Aorta (tissue), 5 donors: ENCODE measurements at regions not wholly inside any gene's neighbourhood (a gene's known extent, or its start where the extent isn't known, plus 50 kb on each side); places are given as distances from the start of the nearest gene placed in this dataset.

Source experiments
- ATAC-seq: fragments of 200-7000 bp; cut with Tn5 transposase; one replicate; pipeline ENCODE4 v1.9.1; 2022; ENCODE audit warnings: moderate library complexity; ENCODE audit not compliant: low FRiP score
- DNase-seq, 2 donors: peaks; one replicate each; pipeline ENCODE4 v3.0.0-alpha.2; 2020
- H3K27ac ChIP-seq, 2 donors: one replicate each; pipeline ENCODE4 v1.5.1; 2013; ENCODE audit warnings: low read length in 2 of 2, mild to moderate bottlenecking in 2 of 2, moderate library complexity in 2 of 2, control low read depth in 1 of 2, inconsistent platforms in 1 of 2, low read depth in 1 of 2
- H3K27me3 ChIP-seq, 2 donors: one replicate each; pipeline ENCODE4 v1.6.1; 2013; ENCODE audit warnings: control low read depth in 1 of 2, low read length in 1 of 2, mild to moderate bottlenecking in 1 of 2, moderate library complexity in 1 of 2; ENCODE audit not compliant: insufficient read depth in 2 of 2, control insufficient read depth in 1 of 2
- H3K36me3 ChIP-seq, 2 donors: one replicate each; pipeline ENCODE4 v1.6.1; 2013; ENCODE audit warnings: control low read depth in 1 of 2, low read length in 1 of 2, mild to moderate bottlenecking in 1 of 2; ENCODE audit not compliant: insufficient read depth in 2 of 2, control insufficient read depth in 1 of 2
- H3K4me1 ChIP-seq, 2 donors: one replicate each; pipeline ENCODE4 v1.6.1; 2013; ENCODE audit warnings: low read length in 2 of 2, control low read depth in 1 of 2, mild to moderate bottlenecking in 1 of 2, moderate library complexity in 1 of 2; ENCODE audit not compliant: insufficient read depth in 2 of 2, control insufficient read depth in 1 of 2
- H3K4me3 ChIP-seq, 2 donors: one replicate each; pipeline ENCODE4 v1.5.1; 2013; ENCODE audit warnings: low read length in 2 of 2, control low read depth in 1 of 2, mild to moderate bottlenecking in 1 of 2
- H3K9me3 ChIP-seq: one replicate; pipeline ENCODE4 v1.6.1; 2013; ENCODE audit warnings: mild to moderate bottlenecking, low read length; ENCODE audit not compliant: control insufficient read depth
- WGBS, 2 donors: extraction: QIAGEN DNeasy Blood & Tissue Kit; methylation state at CpG; one replicate each; pipeline ENCODE4 v1.1.7; 2013; 5-methylcytosine and 5-hydroxymethylcytosine counted together
- intact Hi-C, 2 donors: fragments of 100-400 bp; cut with DNase I; formaldehyde crosslinking; loops; one replicate each; pipeline versions ENCODE4 v1.14.2 to v1.15.0; 2022
- donor health status: healthy with polysubstance abuse.
- donor health status: Bipolar disorder and iron deficiency.
- donor health status: DM: no; HTN: no; CAD: no.
- donor health status: DM: no; HTN: no; CAD: no.
- donor health status: DM: yes; HTN: yes; CAD: no.

DNA sequence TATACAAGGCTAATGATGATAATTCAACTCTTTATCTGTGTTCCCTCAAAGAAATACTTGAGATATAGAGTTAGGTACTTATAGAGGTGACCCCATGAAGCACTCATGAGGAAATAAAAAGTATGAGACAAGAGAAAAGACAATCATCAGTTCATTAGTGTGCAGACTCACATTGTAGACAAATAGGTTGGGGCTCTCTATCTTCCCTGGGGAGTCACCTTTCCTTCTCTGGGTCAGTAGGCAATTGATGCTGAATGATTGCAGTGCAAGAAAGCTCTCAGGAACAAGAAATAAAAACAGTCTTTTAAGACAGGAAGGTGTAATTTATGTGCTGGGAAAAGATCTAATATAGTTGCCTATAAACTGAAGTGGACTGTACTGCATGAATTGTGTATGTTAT is 1357.6 kb upstream of the EPHA6 start:
- Histone ChIP-seq H3K4me1 (no peaks in the 10 kb centered on the region), H3K9me3 (no peaks in the 10 kb centered on the region), H3K27me3 (no peaks in the 10 kb centered on the region), H3K36me3 (no peaks in the 10 kb centered on the region), H3K4me3 (no peak overlapping the region), H3K27ac (no peak overlapping the region)
- ATAC-seq (no peak), DNase-seq (no peak)
- intact Hi-C loops: no loop called here

- H3K27ac ChIP-seq: no peak overlapping the region
- no peak for DNase-seq
- H3K4me3 ChIP-seq: no peak overlapping the region
- H3K27me3 ChIP-seq: no peaks in the 10 kb centered on the region
- 53 to 57% methylated on average over 3 of the region's 3 CpGs for WGBS, 2 donors
- H3K36me3 ChIP-seq: no peaks in the 10 kb centered on the region
- no peaks in the 10 kb centered on the region for H3K9me3 ChIP-seq
- no peak for ATAC-seq
- intact Hi-C loops: no loop called here
- H3K4me1 ChIP-seq: no peaks in the 10 kb centered on the region
Observed at GRCh38 chr3:95459706-95460105, 1354.7 kb upstream of the EPHA6 start.

GRCh38 chr3:95460274-95460673 is 1354.1 kb upstream of the EPHA6 start:
- 6 to 8% methylated on average over 2 of the region's 2 CpGs for WGBS, 2 donors
- Histone ChIP-seq H3K27ac (no peak overlapping the region), H3K4me1 (no peaks in the 10 kb centered on the region), H3K27me3 (no peaks in the 10 kb centered on the region), H3K9me3 (no peaks in the 10 kb centered on the region), H3K36me3 (no peaks in the 10 kb centered on the region), H3K4me3 (no peak overlapping the region)
- no peak for DNase-seq
- intact Hi-C loops: no loop called here
- ATAC-seq: no peak

DNA sequence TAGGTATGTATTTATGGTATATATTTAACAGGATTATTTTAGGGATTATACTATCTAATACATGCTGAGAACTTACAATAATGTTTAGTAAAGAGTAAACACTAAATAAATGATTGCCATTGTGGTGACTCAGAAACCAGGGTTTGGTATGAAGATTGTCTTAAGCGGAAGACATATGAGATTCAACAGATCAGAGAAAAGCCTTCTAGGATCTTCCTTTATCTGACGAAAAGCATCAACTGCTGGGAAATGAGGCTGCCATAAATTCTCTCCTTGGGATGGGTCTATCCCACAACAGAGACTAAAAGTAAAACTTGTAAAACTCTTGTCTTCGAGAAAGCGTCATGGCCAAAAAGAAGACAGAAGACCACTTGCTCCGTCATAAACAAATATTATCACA is 1352.2 kb upstream of the EPHA6 start:
- intact Hi-C loops: no loop called here
- no peaks in the 10 kb centered on the region for H3K9me3 ChIP-seq
- H3K36me3 ChIP-seq: no peaks in the 10 kb centered on the region
- DNase-seq (no peak), ATAC-seq (no peak)
- H3K4me3 ChIP-seq: no peak overlapping the region
- H3K27ac ChIP-seq: no peak overlapping the region
- no peaks in the 10 kb centered on the region for H3K27me3 ChIP-seq
- WGBS, 2 donors: 91 to 93% methylated on average over 5 of the region's 5 CpGs
- H3K4me1 ChIP-seq: no peaks in the 10 kb centered on the region

DNA sequence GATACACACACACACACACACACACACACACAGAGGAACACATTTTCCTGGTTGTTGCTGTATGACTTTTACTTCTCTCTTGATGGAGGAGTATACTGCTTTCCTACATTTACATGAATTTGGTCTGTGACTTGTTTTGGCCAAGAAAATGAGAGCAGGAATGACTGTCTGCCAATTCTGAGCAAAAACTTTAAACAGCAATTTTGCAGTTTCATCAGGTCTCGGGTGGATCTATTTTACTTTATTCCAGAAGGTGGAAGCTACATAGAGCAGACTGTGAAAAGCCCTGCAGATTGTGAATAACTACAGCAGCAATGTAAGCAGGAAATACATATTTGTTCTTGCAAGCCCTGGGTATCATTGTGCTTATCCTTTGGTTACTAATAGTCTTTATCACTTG is 1350.0 kb upstream of the EPHA6 start:
- no peaks in the 10 kb centered on the region for H3K9me3 ChIP-seq
- H3K36me3 ChIP-seq: no peaks in the 10 kb centered on the region
- intact Hi-C loops: no loop called here
- ATAC-seq: no peak
- WGBS, 2 donors: 33 to 34% methylated on average over 1 of the region's 1 CpG
- H3K27ac ChIP-seq: no peak overlapping the region
- H3K4me1 ChIP-seq: no peaks in the 10 kb centered on the region
- no peak for DNase-seq
- no peak overlapping the region for H3K4me3 ChIP-seq
- H3K27me3 ChIP-seq: no peaks in the 10 kb centered on the region

- H3K9me3 ChIP-seq: no peaks in the 10 kb centered on the region
- H3K27ac ChIP-seq: no peak overlapping the region
- no peaks in the 10 kb centered on the region for H3K4me1 ChIP-seq
- ATAC-seq: no peak
- intact Hi-C loops: no loop called here
- no peaks in the 10 kb centered on the region for H3K36me3 ChIP-seq
- H3K27me3 ChIP-seq: no peaks in the 10 kb centered on the region
- 71 to 75% methylated on average over 2 of the region's 2 CpGs for WGBS, 2 donors
- no peak overlapping the region for H3K4me3 ChIP-seq
- DNase-seq: no peak
Observed at GRCh38 chr3:95468331-95468730, 1346.1 kb upstream of the EPHA6 start.

- no peak for ATAC-seq
Observed at GRCh38 chr3:95474338-95474737, 1340.1 kb upstream of the EPHA6 start.

GRCh38 chr3:95476534-95476933 is 1337.9 kb upstream of the EPHA6 start:
- intact Hi-C loops: no loop called here
- no peak overlapping the region for H3K4me3 ChIP-seq
- H3K36me3 ChIP-seq: no peaks in the 10 kb centered on the region
- H3K27ac ChIP-seq: no peak overlapping the region
- H3K9me3 ChIP-seq: no peaks in the 10 kb centered on the region
- ATAC-seq (no peak), DNase-seq (no peak)
- 92 to 94% methylated on average over 2 of the region's 2 CpGs for WGBS, 2 donors
- H3K4me1 ChIP-seq: no peaks in the 10 kb centered on the region
- H3K27me3 ChIP-seq: no peaks in the 10 kb centered on the region

More at GRCh38 chr3:95474338-95474737, 1340.1 kb upstream of the EPHA6 start:
- no peak for DNase-seq
- Histone ChIP-seq H3K27me3 (no peaks in the 10 kb centered on the region), H3K4me1 (no peaks in the 10 kb centered on the region), H3K9me3 (no peaks in the 10 kb centered on the region), H3K36me3 (no peaks in the 10 kb centered on the region), H3K27ac (no peak overlapping the region), H3K4me3 (no peak overlapping the region)
- intact Hi-C loops: no loop called here
- 65 to 69% methylated on average over 1 of the region's 1 CpG for WGBS, 2 donors

GRCh38 chr3:95506174-95506573 is 1308.2 kb upstream of the EPHA6 start:
- no peak for ATAC-seq
- H3K4me3 ChIP-seq: no peak overlapping the region
- no peak overlapping the region for H3K27ac ChIP-seq
- H3K9me3 ChIP-seq: no peaks in the 10 kb centered on the region
- WGBS, 2 donors: 20 to 22% methylated on average over 1 of the region's 1 CpG
- H3K27me3 ChIP-seq: no peaks in the 10 kb centered on the region
- no peaks in the 10 kb centered on the region for H3K36me3 ChIP-seq
- intact Hi-C loops: no loop called here
- DNase-seq: no peak
- H3K4me1 ChIP-seq: no peaks in the 10 kb centered on the region
